Keratinocyte (primary cell): ENCODE measurements at regions not wholly inside any gene's neighbourhood (a gene's known extent, or its start where the extent isn't known, plus 50 kb on each side); places are given as distances from the start of the nearest gene placed in this dataset.

Experiments used
- CTCF ChIP-seq, 3 experiments: IDR thresholded peaks in 1 of 3; conservative IDR thresholded peaks in 1 of 3; optimal IDR thresholded peaks in 1 of 3; 2 replicates in 2 of 3; 3 replicates in 1 of 3; pipeline versions ENCODE3 to v1.5.1; 2011; ENCODE audit warnings: low read length in 3 of 3, mild to moderate bottlenecking in 3 of 3, moderate library complexity in 2 of 3, control low read depth in 1 of 3, inconsistent platforms in 1 of 3; ENCODE audit not compliant: insufficient read depth in 2 of 3; ENCODE audit errors: extremely low read depth in 1 of 3
- EZH2 ChIP-seq: IDR thresholded peaks from one replicate; pipeline ENCODE4 v1.6.1; 2012; ENCODE audit warnings: inconsistent platforms, mild to moderate bottlenecking, low read length, moderate library complexity

GRCh38 chr1:17904290-17904689 lies 149.2 kb downstream of the ACTL8 start:
- TF ChIP-seq CTCF (optimal IDR thresholded peaks at IDR 0.05 in 1 of 3, IDR thresholded peaks at IDR 0.05 in 1 of 3, conservative IDR thresholded peaks at IDR 0.05 in 1 of 3; ENCODE audit: extremely low read depth in 1 of 3, insufficient read depth in 2 of 3, low read length in 3 of 3) (no peak), EZH2 (no peak)
